ENCODE measurements at regions not wholly inside any gene's neighbourhood (a gene's known extent, or its start where the extent isn't known, plus 50 kb on each side); places are given as distances from the start of the nearest gene placed in this dataset.
A peak's percentile ranks its signal among the peaks of the same experiment; 100 is the strongest.
"Not testable (repeated sequence)": the region's sequence is repeated elsewhere in the genome, so short reads cannot be mapped to it uniquely, and the experiment has no call there.

DNA sequence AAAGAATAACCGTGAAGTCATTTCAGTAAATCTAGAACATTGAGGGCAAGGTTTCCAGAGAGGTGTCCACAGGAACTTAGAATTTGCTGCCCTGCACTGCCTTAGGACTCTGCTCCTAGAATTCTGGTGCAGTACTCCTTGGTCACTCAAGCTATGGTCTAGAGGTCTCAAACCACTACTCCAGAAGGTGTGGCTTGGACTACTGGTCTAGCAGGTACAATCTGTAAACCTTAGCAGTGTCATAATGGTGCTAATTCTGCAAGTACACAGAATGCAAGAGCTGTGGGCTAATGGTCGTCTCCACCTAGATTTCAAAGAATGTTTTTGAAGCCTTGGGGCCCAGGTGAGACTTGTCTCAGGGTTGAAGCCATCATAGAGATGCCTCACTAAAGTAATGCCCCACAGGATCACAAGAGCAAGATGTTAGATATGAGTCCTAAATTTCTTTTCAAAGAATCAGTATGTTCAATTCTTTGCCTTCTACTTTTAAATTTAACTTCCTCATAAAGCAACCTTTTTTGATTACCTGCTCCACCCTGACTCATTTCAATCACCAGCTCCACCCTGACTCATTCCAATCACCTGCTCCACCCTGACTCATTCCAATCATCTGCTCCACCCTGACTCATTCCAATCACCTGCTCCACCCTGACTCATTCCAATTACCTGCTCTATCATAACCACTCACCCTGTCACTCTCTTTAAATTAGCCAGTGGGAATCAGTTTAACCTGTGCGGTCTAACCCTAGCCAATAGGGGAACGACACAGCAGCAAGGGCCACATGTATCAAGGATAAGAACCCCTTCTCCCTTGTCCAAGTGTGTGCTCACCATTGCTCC lies 1111.8 kb upstream of the ACO1 start:
- peaks cover 12% of the 10 kb centered on the region for H3K9me3 Mint-ChIP-seq
- H3K4me1 Mint-ChIP-seq (ENCODE audit: low read depth in 2 of 2), result no peaks in the 10 kb centered on the region
- H3K4me3 Mint-ChIP-seq, result no peak overlapping the region
- ATAC-seq (no peak), DNase-seq (ENCODE audit: low spot score) (no peak)
- no peaks in the 10 kb centered on the region for H3K27me3 Mint-ChIP-seq
- no peak overlapping the region for H3K27ac Mint-ChIP-seq
- no peaks in the 10 kb centered on the region for H3K36me3 Mint-ChIP-seq

DNA sequence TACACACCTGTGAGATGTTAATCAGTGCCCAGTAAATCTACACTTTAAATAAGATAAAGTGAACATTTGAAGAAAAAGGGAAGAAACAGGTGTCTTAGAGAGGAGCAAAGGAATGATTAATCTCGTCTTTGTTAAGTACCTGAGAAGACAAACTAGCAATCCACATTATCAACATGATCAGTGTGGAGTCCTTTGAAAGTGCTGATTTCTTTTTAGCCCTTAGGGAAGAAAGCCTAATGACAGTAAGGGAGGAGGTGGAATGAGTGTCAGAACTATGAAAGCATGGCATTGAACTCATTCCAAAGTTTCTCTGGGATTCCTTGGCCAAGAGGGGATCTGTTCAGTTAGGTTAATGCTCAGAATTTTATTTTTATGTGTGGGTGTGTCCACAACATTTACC lies 1109.0 kb upstream of the ACO1 start:
- Mint-ChIP-seq H3K4me3 (no peak overlapping the region), H3K9me3 (peaks cover 4% of the 10 kb centered on the region), H3K36me3 (no peaks in the 10 kb centered on the region), H3K27me3 (no peaks in the 10 kb centered on the region), H3K27ac (no peak overlapping the region), H3K4me1 (ENCODE audit: low read depth in 2 of 2) (no peaks in the 10 kb centered on the region)
- DNase-seq (ENCODE audit: low spot score) (no peak), ATAC-seq (no peak)

DNA sequence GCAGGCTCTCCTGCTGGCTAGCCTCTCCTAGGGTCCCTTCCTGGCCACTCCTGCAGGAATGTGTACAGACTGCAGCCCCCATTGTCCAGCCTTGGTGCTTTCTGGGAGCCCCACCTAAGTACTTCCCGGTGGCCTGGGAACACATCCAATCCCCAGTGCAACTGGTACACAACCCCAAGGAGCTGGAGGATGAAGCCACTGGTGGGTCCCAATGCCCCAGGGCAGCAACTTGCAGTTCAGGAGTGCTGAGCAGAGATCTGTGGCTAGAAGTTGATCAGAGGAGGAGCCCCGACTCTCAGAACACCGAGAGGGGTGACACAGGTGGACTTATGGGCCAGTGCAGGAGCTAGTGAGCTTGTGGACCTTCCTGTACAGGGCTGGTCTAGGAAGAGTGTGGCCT lies 1093.7 kb upstream of the ACO1 start:
- peaks cover 11% of the 10 kb centered on the region for H3K36me3 Mint-ChIP-seq
- ATAC-seq (no peak), DNase-seq (ENCODE audit: low spot score) (no peak)
- H3K4me3 Mint-ChIP-seq, result no peak overlapping the region
- no peaks in the 10 kb centered on the region for H3K4me1 Mint-ChIP-seq (ENCODE audit: low read depth in 2 of 2)
- H3K27me3 Mint-ChIP-seq, result no peaks in the 10 kb centered on the region
- no peak overlapping the region for H3K27ac Mint-ChIP-seq
- H3K9me3 Mint-ChIP-seq, result peaks cover 9% of the 10 kb centered on the region

DNA sequence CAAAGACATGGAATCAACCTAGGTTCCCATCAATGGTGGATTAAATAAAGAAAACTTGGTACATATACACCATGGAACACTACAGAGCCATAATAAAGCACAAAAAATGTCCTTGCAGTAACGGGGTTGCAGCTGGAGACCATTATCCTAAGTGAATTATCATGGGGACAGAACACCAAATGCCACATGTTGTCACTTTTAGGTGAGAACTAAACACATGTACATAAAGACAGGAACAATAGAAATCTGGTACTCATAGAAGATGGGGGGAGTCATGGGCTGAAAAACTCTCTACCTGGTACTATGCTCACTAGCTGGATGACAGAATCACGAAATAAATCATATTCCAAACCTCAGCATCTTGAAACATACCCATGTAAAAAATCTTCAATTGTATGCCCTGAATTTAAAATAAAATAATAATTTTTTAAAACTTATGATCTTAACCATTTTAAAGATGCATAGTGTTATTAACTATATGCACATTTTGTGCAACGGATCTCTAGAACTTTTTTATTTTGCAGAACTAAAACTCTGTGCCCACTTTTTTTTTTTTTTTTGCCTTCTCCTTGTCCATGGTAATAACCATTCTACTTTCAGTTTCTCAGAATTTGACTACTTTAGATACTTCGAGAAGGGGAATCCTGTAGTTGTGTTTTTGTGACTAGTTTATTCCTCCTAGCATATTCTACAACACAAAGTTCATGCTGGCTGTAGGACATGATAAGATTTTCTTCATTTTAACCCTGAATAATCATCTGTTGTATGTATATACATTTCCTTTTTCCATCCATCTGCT lies 1081.6 kb upstream of the ACO1 start:
- ATAC-seq (no peak), DNase-seq (ENCODE audit: low spot score) (no peak)
- no peaks in the 10 kb centered on the region for H3K4me1 Mint-ChIP-seq (ENCODE audit: low read depth in 2 of 2)
- no peaks in the 10 kb centered on the region for H3K27me3 Mint-ChIP-seq
- H3K27ac Mint-ChIP-seq, result no peak overlapping the region
- H3K36me3 Mint-ChIP-seq, result no peaks in the 10 kb centered on the region
- no peaks in the 10 kb centered on the region for H3K9me3 Mint-ChIP-seq
- H3K4me3 Mint-ChIP-seq, result no peak overlapping the region

DNA sequence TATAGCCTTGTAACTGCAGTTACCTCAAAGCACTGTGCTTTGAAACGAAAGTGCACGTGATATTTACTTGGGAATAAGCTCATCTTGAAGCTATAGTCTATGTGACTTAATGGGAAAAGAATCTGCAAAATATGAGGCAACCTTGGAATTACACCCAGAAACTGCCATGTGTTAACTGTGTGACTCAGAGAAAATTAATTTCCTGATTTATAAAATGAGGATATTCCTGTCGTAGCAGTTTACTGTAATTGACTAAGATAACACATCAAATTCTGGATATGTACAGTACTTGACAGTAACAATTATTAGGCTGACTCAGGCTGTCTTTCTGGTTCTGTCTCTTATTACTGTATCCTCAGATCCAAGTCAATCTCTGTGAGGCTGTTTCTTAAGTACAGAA lies 1079.9 kb upstream of the ACO1 start:
- Mint-ChIP-seq H3K4me1 (ENCODE audit: low read depth in 2 of 2) (no peaks in the 10 kb centered on the region), H3K27ac (no peak overlapping the region), H3K36me3 (no peaks in the 10 kb centered on the region), H3K27me3 (no peaks in the 10 kb centered on the region), H3K4me3 (no peak overlapping the region), H3K9me3 (no peaks in the 10 kb centered on the region)
- DNase-seq (ENCODE audit: low spot score), result no peak
- no peak for ATAC-seq

DNA sequence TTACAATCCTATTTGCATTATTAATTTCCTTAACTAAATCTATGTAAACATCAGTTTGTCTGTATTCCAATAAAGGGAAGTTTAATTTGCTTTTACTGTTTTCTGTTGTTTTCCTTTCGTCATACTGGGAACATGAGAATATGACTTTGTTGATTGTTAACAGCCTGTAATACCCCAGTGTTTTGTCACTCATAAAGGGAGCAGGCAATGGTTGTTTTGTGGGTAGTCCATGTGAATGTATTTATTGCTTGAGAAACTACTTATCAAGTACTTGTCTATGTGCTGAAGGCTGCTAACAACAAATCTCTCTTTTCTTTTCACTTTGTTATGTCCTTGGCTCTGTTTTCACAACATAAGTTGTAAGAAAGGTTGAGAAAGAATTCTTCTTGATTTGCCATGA lies 1070.2 kb upstream of the ACO1 start:
- DNase-seq (ENCODE audit: low spot score) (no peak), ATAC-seq (no peak)
- Mint-ChIP-seq H3K4me1 (ENCODE audit: low read depth in 2 of 2) (no peaks in the 10 kb centered on the region), H3K36me3 (no peaks in the 10 kb centered on the region), H3K27ac (no peak overlapping the region), H3K4me3 (no peak overlapping the region), H3K9me3 (peaks cover 6% of the 10 kb centered on the region), H3K27me3 (peaks cover 0 to 2% of the 10 kb centered on the region in 2 donors)

DNA sequence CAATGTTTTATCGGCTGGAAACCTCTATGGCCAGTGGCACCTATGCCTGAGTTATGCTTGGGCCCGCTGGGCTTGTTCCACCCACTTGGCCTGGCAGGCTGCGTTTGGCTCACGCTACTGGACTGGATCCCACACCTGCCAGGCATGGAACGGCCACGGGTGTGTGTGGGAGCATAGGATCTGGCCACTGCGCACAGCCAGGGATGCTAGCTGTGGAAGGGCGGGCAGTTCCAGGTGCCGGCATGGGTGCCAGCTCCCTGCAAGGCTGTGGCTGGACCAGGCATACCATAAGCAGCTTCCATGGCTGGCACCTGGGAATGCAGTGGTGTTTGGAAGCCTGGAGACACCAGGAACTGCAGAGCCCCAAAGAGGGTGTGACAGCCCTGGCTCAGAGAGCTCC lies 1063.9 kb upstream of the ACO1 start:
- DNase-seq (ENCODE audit: low spot score) (no peak), ATAC-seq (no peak)
- peaks cover 0 to 2% of the 10 kb centered on the region in 2 donors for H3K27me3 Mint-ChIP-seq
- no peaks in the 10 kb centered on the region for H3K9me3 Mint-ChIP-seq
- no peaks in the 10 kb centered on the region for H3K36me3 Mint-ChIP-seq
- no peak overlapping the region for H3K4me3 Mint-ChIP-seq
- H3K4me1 Mint-ChIP-seq (ENCODE audit: low read depth in 2 of 2), result peaks cover 15 to 18% of the 10 kb centered on the region in 2 donors
- H3K27ac Mint-ChIP-seq, result no peak overlapping the region

DNA sequence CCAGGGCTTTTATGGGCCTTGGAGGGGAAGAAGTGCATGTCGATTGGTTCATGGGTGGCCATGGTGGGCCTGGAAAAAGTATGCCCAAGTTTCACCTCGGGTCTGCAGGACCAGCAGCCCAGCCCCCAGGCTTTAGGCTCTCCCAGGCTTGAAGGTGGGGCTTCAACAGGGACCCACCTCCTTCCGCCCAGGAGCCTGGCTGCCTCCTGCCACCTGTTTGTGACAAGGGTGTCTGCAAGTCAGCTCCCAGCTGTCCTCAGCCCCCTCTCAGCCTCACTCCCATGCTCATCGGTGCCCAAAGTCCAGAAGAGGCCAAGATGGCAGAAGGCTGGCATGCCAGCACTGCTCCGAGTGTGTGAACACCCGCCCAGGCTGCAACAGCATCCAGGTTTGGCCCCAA lies 1063.2 kb upstream of the ACO1 start:
- DNase-seq (ENCODE audit: low spot score) (no peak), ATAC-seq (no peak)
- no peak overlapping the region for H3K27ac Mint-ChIP-seq
- H3K4me3 Mint-ChIP-seq, result no peak overlapping the region
- H3K27me3 Mint-ChIP-seq, result peaks cover 0 to 2% of the 10 kb centered on the region in 2 donors
- no peaks in the 10 kb centered on the region for H3K36me3 Mint-ChIP-seq
- H3K4me1 Mint-ChIP-seq (ENCODE audit: low read depth in 2 of 2), result peaks cover 15 to 18% of the 10 kb centered on the region in 2 donors
- H3K9me3 Mint-ChIP-seq, result no peaks in the 10 kb centered on the region

DNA sequence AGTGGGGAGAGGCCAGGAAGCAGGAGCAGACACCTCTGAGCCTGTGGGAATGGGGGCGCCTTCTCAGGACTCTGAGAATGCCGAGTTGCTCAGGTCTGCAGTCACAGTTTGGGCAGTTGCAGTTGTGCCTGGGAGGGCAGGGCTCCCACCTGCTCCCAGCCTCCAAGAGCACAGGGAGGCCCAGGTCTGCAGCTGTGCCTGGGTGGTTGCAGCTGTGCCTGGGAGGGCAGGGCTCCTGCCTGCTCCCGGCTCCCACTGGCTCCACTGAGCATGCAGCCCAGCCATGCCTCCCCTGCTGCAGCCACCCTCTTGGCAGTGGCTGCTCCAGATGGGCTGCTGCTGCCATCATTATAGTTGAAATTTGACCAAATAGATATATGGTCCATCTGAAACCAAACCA lies 1062.8 kb upstream of the ACO1 start:
- H3K4me1 Mint-ChIP-seq (ENCODE audit: low read depth in 2 of 2), result peaks cover 15 to 18% of the 10 kb centered on the region in 2 donors
- no peaks in the 10 kb centered on the region for H3K9me3 Mint-ChIP-seq
- H3K4me3 Mint-ChIP-seq, result no peak overlapping the region
- H3K27ac Mint-ChIP-seq, result no peak overlapping the region
- ATAC-seq (peak in 1 of 2 donors; percentile 45), DNase-seq (ENCODE audit: low spot score) (no peak)
- no peaks in the 10 kb centered on the region for H3K36me3 Mint-ChIP-seq
- peaks cover 0 to 2% of the 10 kb centered on the region in 2 donors for H3K27me3 Mint-ChIP-seq

DNA sequence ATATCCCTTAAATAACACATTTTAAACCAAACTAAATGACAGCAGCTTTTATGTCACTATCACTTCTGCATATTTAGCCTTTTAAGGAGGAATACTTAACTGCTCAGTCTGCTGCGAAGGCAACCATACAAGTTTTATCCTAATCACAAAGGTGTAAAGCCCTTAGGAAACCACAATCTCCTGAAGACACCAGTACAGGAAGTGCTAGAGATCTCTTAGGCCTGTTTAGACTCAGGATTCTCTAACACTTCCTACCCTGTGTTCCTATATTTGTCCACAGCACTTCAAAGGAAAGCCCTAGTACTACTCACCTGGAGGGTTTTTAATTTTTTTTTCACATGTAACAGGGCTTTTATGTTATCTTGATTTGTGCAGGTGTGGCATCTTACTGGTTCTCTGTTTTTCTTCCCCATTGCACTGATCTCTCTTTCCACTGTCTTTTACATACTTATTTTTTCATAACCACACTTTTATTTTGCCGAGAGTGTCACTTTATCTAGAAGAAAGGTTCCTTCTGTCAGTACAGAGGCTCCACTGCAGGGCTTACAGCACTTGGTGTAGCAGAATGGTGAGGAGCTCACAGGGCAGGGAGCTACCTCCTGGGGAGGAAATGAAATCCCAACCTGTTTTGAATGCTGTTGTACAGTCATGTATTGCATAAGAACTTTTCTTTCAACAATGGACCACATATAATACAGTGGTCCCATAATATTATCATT lies 1060.6 kb upstream of the ACO1 start:
- ATAC-seq, result no peak
- Mint-ChIP-seq H3K4me1 (ENCODE audit: low read depth in 2 of 2) (peaks cover 18 to 21% of the 10 kb centered on the region in 2 donors), H3K4me3 (peak overlapping the region; percentile 23), H3K27me3 (peaks cover 0 to 7% of the 10 kb centered on the region in 2 donors), H3K27ac (peak overlapping the region; percentile 10 to 60), H3K36me3 (no peaks in the 10 kb centered on the region), H3K9me3 (no peaks in the 10 kb centered on the region)
- DNase-seq (ENCODE audit: low spot score), result no peak

DNA sequence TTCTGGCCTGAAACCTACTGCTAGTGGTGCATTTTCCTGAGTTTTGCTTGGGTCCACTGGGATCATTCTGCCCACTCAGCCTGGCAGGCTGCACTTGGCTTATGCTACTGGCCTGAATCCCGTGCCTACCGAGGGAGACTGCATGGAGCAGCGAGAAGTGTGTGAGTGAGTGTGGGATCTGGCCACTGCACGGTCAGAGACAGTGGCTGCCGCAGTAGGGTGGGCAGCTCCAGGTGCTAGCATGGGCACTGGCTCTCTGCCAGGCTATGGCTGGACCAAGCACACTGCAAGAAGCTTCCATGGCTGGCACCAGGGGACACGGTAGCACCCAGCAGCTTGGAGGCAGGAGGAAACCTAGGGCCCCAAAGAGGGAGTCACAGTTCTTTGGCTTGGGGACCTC lies 1058.7 kb upstream of the ACO1 start:
- H3K9me3 Mint-ChIP-seq, result no peaks in the 10 kb centered on the region
- no peaks in the 10 kb centered on the region for H3K36me3 Mint-ChIP-seq
- DNase-seq (ENCODE audit: low spot score), result no peak
- peaks cover 18 to 21% of the 10 kb centered on the region in 2 donors for H3K4me1 Mint-ChIP-seq (ENCODE audit: low read depth in 2 of 2)
- peak in 1 of 2 donors; percentile 56 for ATAC-seq
- H3K4me3 Mint-ChIP-seq, result no peak overlapping the region
- H3K27ac Mint-ChIP-seq, result no peak overlapping the region
- peaks cover 0 to 7% of the 10 kb centered on the region in 2 donors for H3K27me3 Mint-ChIP-seq

DNA sequence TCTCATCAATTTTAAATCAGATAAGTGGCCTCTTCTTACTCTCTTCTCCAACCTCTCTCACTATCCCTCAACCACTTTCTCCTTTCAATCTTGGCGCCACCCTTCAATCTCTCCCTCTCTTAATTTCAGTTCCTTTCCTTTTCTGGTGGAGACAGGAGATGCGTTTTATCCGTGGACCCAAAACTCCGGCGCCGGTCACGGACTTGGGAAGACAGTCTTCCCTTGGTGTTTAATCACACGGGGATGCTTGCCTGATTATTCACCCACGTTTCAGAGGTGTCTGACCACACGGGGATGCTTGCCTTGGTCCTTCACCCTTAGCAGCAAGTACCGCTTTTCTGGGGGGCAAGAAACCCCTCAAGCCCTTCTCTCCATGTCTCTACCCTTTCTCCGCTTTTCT lies 1057.6 kb upstream of the ACO1 start:
- DNase-seq (ENCODE audit: low spot score); H3K4me3 Mint-ChIP-seq; H3K27me3 Mint-ChIP-seq; H3K9me3 Mint-ChIP-seq; ATAC-seq; H3K36me3 Mint-ChIP-seq; H3K27ac Mint-ChIP-seq: not testable (repeated sequence)
- H3K4me1 Mint-ChIP-seq (ENCODE audit: low read depth in 2 of 2), result peaks cover 18 to 21% of the 10 kb centered on the region in 2 donors

DNA sequence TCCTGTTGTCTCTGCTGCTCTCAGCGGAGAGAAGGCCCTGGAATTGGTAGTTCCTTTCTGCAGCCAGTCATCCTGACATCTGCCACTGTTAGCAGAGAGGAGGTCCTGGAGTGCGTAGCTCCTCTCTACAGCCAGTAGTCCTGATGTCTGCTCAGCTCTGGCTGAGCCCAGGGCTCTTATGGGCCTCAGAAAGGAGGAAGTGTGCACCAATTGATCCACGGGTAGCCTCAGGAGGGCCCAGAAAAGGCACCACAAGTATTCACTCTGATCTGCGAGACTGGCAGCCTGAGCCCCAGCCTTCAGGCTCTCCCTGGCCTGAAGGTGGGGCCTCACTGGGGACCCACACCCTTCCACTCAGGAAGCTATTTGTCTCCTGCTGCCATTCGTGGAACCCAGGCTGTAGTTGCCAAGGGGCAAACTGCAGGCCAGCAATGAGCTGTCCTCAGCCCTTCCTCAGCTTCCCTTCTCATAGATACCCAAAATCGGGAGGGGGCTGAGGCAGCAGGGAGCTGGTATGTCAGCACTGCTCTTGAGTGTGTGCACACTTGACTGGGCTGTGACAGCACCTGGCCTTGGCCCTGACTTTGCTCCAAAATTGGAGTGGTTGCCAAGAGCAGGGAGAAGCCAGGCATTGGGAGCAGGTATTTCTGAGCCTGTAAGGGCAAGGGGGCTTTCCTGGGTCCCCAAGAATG lies 1049.5 kb upstream of the ACO1 start:
- Mint-ChIP-seq H3K27ac (no peak overlapping the region), H3K4me1 (ENCODE audit: low read depth in 2 of 2) (peaks cover 3 to 4% of the 10 kb centered on the region in 2 donors), H3K4me3 (no peak overlapping the region), H3K27me3 (no peaks in the 10 kb centered on the region), H3K9me3 (no peaks in the 10 kb centered on the region), H3K36me3 (no peaks in the 10 kb centered on the region)
- peak in 1 of 2 donors; percentile 20 for ATAC-seq
- DNase-seq (ENCODE audit: low spot score), result no peak

All from natural killer cell treated with Interleukin-12 subunit alpha and Interleukin-12 subunit beta and Interleukin-15 and Interleukin-18, amount 100 ng/mL, for 72 hours (primary cell).